ENCODE measurements at regions not wholly inside any gene's neighbourhood (a gene's known extent, or its start where the extent isn't known, plus 50 kb on each side); places are given as distances from the start of the nearest gene placed in this dataset.

- TF ChIP-seq CTCF (IDR thresholded peaks at IDR 0.05): no peak
- no peak for TF ChIP-seq POLR2A (IDR thresholded peaks at IDR 0.05)
Measured at GRCh38 chr6:159577564-159577963, 115.5 kb downstream of the SOD2 start.
